DND-41 (cell line): ENCODE measurements at regions not wholly inside any gene's neighbourhood (a gene's known extent, or its start where the extent isn't known, plus 50 kb on each side); places are given as distances from the start of the nearest gene placed in this dataset.

Experiments used
- CTCF ChIP-seq: IDR thresholded peaks from 2 replicates; pipeline ENCODE4 v1.5.1; 2012; ENCODE audit warnings: borderline replicate concordance, low read length, moderate library complexity, mild to moderate bottlenecking; ENCODE audit not compliant: poor library complexity, severe bottlenecking; ENCODE audit errors: extremely low read depth
- EZH2 ChIP-seq: IDR thresholded peaks from 3 replicates; pipeline ENCODE4 v1.6.1; 2012; ENCODE audit warnings: borderline replicate concordance, low read depth, mild to moderate bottlenecking, moderate library complexity, low read length, inconsistent platforms; ENCODE audit not compliant: severe bottlenecking

- TF ChIP-seq CTCF = no peak
- TF ChIP-seq EZH2 = no peak
These were observed 500.7 kb upstream of the ATP11B start for GRCh38 chr3:182292591-182292990.
